HG02938 (cell line): ENCODE measurements at regions not wholly inside any gene's neighbourhood (a gene's known extent, or its start where the extent isn't known, plus 50 kb on each side); places are given as distances from the start of the nearest gene placed in this dataset.

Experiments
- ATAC-seq: cut with Tn5 transposase; IDR thresholded peaks from one replicate; pipeline ENCODE4 v1.9.1; 2021; ENCODE audit warnings: mild to moderate bottlenecking, moderate library complexity; ENCODE audit not compliant: unreplicated experiment

- ATAC-seq: no peak
Measured at GRCh38 chr14:53493320-53493719, 340.2 kb upstream of the DDHD1 start.

GRCh38 chr14:53491884-53492277, 338.8 kb upstream of the DDHD1 start:
- no peak for ATAC-seq

- no peak for ATAC-seq
Measured at GRCh38 chr14:53491256-53491883, 338.2 kb upstream of the DDHD1 start.

- ATAC-seq: no peak
Measured at GRCh38 chr14:53478174-53478573, 325.1 kb upstream of the DDHD1 start.

- no peak for ATAC-seq
Measured at GRCh38 chr14:53473480-53473879, 320.4 kb upstream of the DDHD1 start.

GRCh38 chr14:53472306-53472705, 319.2 kb upstream of the DDHD1 start:
- no peak for ATAC-seq

GRCh38 chr14:53470351-53471043, 317.4 kb upstream of the DDHD1 start:
- no peak for ATAC-seq

GRCh38 chr14:53468876-53469275, 315.8 kb upstream of the DDHD1 start:
- no peak for ATAC-seq

- no peak for ATAC-seq
Measured at GRCh38 chr14:53464376-53464775, 311.3 kb upstream of the DDHD1 start.

- ATAC-seq: no peak
Measured at GRCh38 chr14:53462931-53463778, 310.0 kb upstream of the DDHD1 start.

- ATAC-seq: no peak
Measured at GRCh38 chr14:53461858-53462257, 308.7 kb upstream of the DDHD1 start.

- no peak for ATAC-seq
Measured at GRCh38 chr14:53460544-53460943, 307.4 kb upstream of the DDHD1 start.

- ATAC-seq: no peak
Measured at GRCh38 chr14:53458368-53458814, 305.3 kb upstream of the DDHD1 start.

- ATAC-seq: no peak
Measured at GRCh38 chr14:53456931-53457330, 303.8 kb upstream of the DDHD1 start.

- ATAC-seq: no peak
Measured at GRCh38 chr14:53452005-53452673, 299.0 kb upstream of the DDHD1 start.

- ATAC-seq: no peak
Measured at GRCh38 chr14:53450871-53451270, 297.7 kb upstream of the DDHD1 start.

- no peak for ATAC-seq
Measured at GRCh38 chr14:53448682-53449081, 295.6 kb upstream of the DDHD1 start.

- no peak for ATAC-seq
Measured at GRCh38 chr14:53444677-53445312, 291.7 kb upstream of the DDHD1 start.

GRCh38 chr14:53441789-53442188, 288.7 kb upstream of the DDHD1 start:
- no peak for ATAC-seq

- no peak for ATAC-seq
Measured at GRCh38 chr14:53437858-53438257, 284.7 kb upstream of the DDHD1 start.

- ATAC-seq: peak; percentile 52
Measured at GRCh38 chr14:53432378-53432802, 279.3 kb upstream of the DDHD1 start.
